Ascending aorta (tissue), 2 donors: ENCODE measurements at regions not wholly inside any gene's neighbourhood (a gene's known extent, or its start where the extent isn't known, plus 50 kb on each side); places are given as distances from the start of the nearest gene placed in this dataset.

Source experiments
- DNase-seq, 2 donors: peaks; one replicate each; pipeline ENCODE4 v3.0.0-alpha.2; 2019; ENCODE audit warnings: low spot score in 2 of 2
- H3K27ac ChIP-seq, 2 donors: fragments of 200-600 bp; sonication (generic); one replicate each; pipeline ENCODE4 v1.5.1; 2016 to 2017; ENCODE audit warnings: mild to moderate bottlenecking in 1 of 2
- H3K27me3 ChIP-seq: fragments of 200-600 bp; sonication (generic); one replicate; pipeline ENCODE4 v1.5.1; 2017
- H3K36me3 ChIP-seq, 2 donors: fragments of 200-600 bp; sonication (generic); one replicate each; pipeline ENCODE4 v1.5.1; 2016
- H3K4me1 ChIP-seq, 2 donors: fragments of 200-600 bp; sonication (generic); one replicate each; pipeline ENCODE4 v1.5.1; 2016 to 2017; ENCODE audit warnings: mild to moderate bottlenecking in 1 of 2
- H3K4me3 ChIP-seq, 2 donors: fragments of 200-600 bp; sonication (generic); one replicate each; pipeline ENCODE4 v1.5.1; 2016 to 2017; ENCODE audit warnings: mild to moderate bottlenecking in 1 of 2
- H3K9me3 ChIP-seq, 2 donors: fragments of 200-600 bp; sonication (generic); one replicate each; pipeline ENCODE4 v1.5.1; 2016
- intact Hi-C: fragments of 100-400 bp; cut with DNase I; formaldehyde crosslinking; loops from one replicate; pipeline ENCODE4 v1.15.1; 2023
- TF ChIP-seq, protein P1 (sequence below), 3 experiments: fragments of 200-600 bp in 2 of 3; fragments of 450-650 bp in 1 of 3; sonication (generic) in 2 of 3; IDR thresholded peaks; one replicate each; pipeline ENCODE4 v1.5.1; 2016 to 2019; ENCODE audit warnings: antibody characterized with exemption in 3 of 3, mild to moderate bottlenecking in 1 of 3, moderate library complexity in 1 of 3

DNA sequence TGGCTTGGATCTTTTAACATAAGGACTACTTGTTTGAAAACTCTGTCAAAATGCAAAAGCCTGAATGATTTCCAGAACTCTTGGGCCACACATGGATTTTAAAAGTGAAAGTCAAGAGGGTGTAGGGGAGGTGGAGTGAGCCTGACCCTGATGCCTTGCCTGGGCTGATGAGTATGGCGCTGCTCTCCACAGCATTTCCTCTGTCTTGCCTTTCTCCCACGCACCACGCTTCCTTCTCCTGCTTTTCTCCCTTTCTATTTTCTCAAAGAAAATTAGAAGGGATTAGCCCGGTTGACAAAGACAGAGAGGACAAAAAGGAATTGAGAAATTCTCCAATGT lies 207.0 kb upstream of the CCDC68 start:
- intact Hi-C loops = no loop called here
- DNase-seq = no peak
- Histone ChIP-seq H3K36me3 (no peaks in the 10 kb centered on the region), H3K9me3 (no peaks in the 10 kb centered on the region), H3K4me1 (no peaks in the 10 kb centered on the region), H3K4me3 (no peak overlapping the region), H3K27me3 (no peaks in the 10 kb centered on the region), H3K27ac (no peak overlapping the region)
- TF ChIP-seq, protein P1, sequence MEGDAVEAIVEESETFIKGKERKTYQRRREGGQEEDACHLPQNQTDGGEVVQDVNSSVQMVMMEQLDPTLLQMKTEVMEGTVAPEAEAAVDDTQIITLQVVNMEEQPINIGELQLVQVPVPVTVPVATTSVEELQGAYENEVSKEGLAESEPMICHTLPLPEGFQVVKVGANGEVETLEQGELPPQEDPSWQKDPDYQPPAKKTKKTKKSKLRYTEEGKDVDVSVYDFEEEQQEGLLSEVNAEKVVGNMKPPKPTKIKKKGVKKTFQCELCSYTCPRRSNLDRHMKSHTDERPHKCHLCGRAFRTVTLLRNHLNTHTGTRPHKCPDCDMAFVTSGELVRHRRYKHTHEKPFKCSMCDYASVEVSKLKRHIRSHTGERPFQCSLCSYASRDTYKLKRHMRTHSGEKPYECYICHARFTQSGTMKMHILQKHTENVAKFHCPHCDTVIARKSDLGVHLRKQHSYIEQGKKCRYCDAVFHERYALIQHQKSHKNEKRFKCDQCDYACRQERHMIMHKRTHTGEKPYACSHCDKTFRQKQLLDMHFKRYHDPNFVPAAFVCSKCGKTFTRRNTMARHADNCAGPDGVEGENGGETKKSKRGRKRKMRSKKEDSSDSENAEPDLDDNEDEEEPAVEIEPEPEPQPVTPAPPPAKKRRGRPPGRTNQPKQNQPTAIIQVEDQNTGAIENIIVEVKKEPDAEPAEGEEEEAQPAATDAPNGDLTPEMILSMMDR (IDR thresholded peaks at IDR 0.05) = no peak

DNA sequence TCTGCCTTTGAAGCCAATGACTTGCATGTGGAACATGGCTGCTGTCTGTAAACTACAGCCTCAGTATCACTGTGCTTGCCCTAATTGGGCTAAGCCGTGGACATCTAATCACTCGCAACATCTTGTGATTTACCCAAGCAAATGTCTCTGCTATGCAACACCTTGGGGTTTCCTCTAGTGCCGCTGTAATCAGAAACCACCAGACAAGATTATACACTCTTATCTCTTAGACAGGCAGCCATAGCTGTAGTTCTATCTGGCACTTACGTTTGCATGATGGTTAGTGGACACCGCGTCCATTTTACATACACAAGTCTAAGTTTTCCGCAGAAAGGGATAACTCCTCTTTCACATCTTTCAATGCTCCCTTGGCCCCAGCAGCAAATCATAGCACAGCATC lies 204.3 kb upstream of the CCDC68 start:
- no peak for DNase-seq
- no peaks in the 10 kb centered on the region for H3K9me3 ChIP-seq
- H3K27me3 ChIP-seq = no peaks in the 10 kb centered on the region
- TF ChIP-seq, protein P1 (IDR thresholded peaks at IDR 0.05) = no peak
- H3K4me3 ChIP-seq = no peak overlapping the region
- no peak overlapping the region for H3K27ac ChIP-seq
- no peaks in the 10 kb centered on the region for H3K4me1 ChIP-seq
- no peaks in the 10 kb centered on the region for H3K36me3 ChIP-seq
- intact Hi-C loops = no loop called here

DNA sequence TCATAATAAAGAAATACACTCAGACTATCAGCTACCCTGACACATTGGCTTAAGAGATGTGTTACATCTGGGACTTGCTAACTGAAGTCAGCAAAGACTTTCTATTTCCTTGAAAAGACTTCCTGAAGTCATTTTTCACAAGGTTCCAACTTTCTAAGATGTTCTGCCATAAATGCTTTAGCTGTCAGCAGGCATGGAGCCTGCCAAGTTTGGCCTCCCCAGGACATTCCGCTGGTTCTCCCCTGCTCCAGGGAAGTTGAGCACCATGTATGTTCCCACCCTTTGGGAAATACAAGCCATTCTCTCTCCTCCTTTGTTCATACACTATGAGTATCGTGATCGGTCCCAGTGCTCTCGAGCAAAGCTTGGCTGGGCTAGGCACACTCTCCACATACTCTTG lies 202.7 kb upstream of the CCDC68 start:
- H3K27me3 ChIP-seq = no peaks in the 10 kb centered on the region
- no peaks in the 10 kb centered on the region for H3K9me3 ChIP-seq
- no peak overlapping the region for H3K4me3 ChIP-seq
- no peak overlapping the region for H3K27ac ChIP-seq
- TF ChIP-seq, protein P1 (IDR thresholded peaks at IDR 0.05) = no peak
- no peak for DNase-seq
- intact Hi-C loops = no loop called here
- H3K36me3 ChIP-seq = no peaks in the 10 kb centered on the region
- H3K4me1 ChIP-seq = no peaks in the 10 kb centered on the region

DNA sequence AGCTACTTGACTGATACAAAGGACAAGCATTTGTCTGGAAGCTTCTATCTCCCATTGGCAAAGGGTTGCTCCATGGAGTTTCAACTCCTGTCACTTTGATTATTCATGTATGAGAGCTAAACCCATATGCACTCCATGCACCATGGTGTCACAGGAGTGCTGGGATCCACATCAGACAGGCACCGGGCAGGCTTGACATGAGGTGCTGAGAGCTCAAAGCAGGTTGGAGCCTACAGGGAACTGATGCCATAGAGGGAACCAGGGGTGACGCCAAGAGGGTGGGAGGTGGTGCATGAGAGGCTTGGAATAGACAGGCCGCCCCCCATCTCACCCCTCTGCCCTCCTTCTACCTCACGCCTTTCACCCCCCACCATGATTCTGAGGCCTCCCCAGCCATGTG lies 199.8 kb upstream of the CCDC68 start:
- Histone ChIP-seq H3K9me3 (no peaks in the 10 kb centered on the region), H3K4me1 (no peaks in the 10 kb centered on the region), H3K27me3 (no peaks in the 10 kb centered on the region), H3K4me3 (no peak overlapping the region), H3K36me3 (no peaks in the 10 kb centered on the region), H3K27ac (no peak overlapping the region)
- intact Hi-C loops = no loop called here
- DNase-seq = no peak
- TF ChIP-seq, protein P1 (IDR thresholded peaks at IDR 0.05) = no peak

DNA sequence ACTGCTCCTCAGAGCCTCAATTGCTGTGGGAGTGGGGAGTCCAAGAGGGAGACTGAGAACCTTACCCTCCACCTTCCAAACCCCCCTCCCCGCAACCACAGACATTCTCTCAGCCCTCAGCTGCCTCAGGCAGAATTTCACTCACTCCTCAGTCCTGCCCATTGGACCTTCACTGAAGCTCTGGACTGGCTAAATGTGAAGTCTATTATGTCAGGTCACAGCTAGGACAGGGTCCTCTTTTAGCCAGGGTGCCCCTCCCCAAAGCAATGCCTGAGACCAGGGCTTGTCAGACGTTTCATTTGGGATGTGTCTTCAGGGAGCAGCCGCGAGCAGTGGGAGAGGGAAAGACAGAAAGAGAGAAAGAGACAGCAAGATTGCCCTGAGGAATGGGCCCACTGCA lies 199.3 kb upstream of the CCDC68 start:
- no peak overlapping the region for H3K4me3 ChIP-seq
- no peaks in the 10 kb centered on the region for H3K9me3 ChIP-seq
- no peak for DNase-seq
- intact Hi-C loops = no loop called here
- TF ChIP-seq, protein P1 (IDR thresholded peaks at IDR 0.05) = no peak
- H3K4me1 ChIP-seq = no peaks in the 10 kb centered on the region
- H3K27me3 ChIP-seq = no peaks in the 10 kb centered on the region
- H3K36me3 ChIP-seq = no peaks in the 10 kb centered on the region
- H3K27ac ChIP-seq = no peak overlapping the region

DNA sequence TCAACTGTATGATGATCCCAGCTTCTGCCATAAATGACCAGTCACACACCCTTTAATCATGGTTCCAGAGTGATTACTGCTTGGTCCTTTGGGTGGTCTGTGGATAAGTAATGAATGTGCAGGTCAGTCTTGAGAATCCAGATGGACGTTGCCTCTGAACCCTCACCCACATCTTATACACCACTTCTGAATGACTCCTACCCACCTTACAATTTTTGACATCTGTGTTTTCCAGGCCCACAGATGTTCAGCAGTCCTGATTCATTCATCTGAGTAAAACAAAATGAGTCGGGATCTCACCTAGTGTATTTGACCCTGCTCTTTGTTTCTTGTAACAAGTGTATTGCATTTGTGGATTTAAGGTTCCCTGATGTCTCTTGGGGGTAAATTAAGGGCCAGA lies 194.1 kb upstream of the CCDC68 start:
- Histone ChIP-seq H3K27me3 (no peaks in the 10 kb centered on the region), H3K4me3 (no peak overlapping the region), H3K27ac (no peak overlapping the region), H3K4me1 (no peaks in the 10 kb centered on the region), H3K36me3 (no peaks in the 10 kb centered on the region), H3K9me3 (no peaks in the 10 kb centered on the region)
- intact Hi-C loops = no loop called here
- DNase-seq = no peak
- TF ChIP-seq, protein P1 (IDR thresholded peaks at IDR 0.05) = no peak
